NOMO-1 (cell line): ENCODE measurements at regions not wholly inside any gene's neighbourhood (a gene's known extent, or its start where the extent isn't known, plus 50 kb on each side); places are given as distances from the start of the nearest gene placed in this dataset.
A peak's percentile ranks its signal among the peaks of the same experiment; 100 is the strongest.

ENCODE experiments used
- DNase-seq, 2 experiments: peaks; one replicate each; lab custom pipeline; 2025; ENCODE audit not compliant: unreplicated experiment in 2 of 2; lab: John Stamatoyannopoulos, UW

DNA sequence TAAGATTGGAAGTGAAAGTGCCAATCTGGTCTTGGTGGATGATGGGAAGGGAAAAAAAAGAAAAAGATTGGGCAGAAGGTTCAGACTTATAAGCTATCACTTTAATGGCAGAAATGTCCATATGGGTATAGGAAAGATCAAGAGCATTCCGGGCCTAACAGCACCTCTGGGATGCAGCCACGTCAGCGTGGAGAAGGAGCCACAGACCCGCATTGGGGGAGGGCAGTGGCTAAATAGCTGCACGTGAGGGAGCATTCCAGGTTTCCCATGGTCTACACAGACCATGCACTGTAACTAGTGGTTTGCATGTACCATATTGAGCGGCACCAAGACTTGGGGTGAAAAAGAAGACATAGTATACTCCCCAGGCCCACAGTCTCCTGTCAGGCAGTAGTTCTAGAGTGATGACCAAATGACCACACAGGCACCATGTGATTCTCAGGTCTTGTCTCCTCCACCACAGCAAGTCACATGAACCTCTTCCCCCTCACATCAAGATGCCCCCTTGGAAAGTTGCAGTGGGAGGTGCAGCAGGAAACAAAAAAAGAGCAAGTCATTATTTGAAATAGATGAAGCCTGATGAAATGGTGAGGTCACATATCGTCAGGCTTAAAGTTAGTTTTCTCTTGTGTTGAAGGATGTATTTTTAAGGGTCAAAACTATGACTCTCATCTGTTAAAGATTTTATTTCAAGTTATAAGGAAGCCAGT, 94.4 kb upstream of the TNFAIP3 start:
- DNase-seq, result no peak

DNA sequence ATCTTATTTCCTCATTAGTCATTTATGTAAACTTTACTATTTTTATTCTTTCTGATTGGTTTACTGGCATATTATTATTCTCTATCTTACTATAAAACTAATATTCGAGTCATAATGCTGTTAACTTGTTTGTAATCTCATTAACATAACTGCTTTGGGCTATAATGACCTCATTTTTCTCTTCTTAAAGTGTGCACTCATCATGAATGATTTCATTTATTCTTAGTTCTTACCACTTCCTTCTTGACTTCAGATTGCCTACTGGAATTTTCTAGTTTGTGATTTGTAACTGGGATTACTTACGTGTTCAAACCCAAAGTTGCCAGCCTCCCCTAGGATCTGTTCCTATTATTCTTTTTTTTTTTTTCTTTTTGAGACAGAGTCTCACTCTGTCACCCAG, 91.8 kb upstream of the TNFAIP3 start:
- no peak for DNase-seq

DNA sequence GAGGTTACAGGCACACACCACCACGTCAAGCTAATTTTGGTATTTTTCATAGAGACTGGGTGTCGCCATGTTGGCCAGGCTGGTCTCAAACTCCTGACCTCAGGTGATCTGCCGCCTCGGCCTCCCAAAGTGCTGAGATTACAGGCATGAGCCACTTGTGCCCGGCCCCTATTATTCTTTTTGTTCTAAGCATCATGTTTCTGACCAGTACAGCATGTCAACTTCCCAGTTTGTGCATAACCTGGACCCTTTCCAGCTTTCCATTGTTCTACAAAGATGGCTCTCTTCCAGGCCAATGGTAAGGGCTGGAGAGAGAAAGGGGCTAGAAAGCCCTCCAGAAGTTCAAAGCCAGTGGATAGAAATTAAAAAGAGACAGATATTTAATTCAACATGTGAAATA, 91.3 kb upstream of the TNFAIP3 start:
- no peak for DNase-seq

DNA sequence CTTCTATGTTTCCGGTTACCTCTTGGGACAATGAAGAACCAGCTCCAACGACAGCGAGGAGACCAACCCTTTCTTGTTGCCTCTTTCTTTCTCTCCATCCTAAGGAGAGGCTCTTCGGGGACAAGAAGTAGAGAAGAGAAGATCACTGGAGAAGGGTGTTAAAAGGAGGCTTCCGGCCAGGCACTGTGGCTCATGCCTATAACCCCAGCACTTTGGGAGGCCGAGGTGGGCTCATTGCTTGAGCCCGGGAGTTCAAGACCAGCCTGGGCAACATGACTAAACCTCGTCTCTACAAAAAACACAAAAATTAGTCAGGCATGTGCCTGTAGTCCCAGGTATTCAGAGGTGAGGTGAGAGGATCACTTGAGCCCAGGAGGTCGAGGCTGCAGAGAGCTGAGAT, 90.8 kb upstream of the TNFAIP3 start:
- DNase-seq, result no peak

DNA sequence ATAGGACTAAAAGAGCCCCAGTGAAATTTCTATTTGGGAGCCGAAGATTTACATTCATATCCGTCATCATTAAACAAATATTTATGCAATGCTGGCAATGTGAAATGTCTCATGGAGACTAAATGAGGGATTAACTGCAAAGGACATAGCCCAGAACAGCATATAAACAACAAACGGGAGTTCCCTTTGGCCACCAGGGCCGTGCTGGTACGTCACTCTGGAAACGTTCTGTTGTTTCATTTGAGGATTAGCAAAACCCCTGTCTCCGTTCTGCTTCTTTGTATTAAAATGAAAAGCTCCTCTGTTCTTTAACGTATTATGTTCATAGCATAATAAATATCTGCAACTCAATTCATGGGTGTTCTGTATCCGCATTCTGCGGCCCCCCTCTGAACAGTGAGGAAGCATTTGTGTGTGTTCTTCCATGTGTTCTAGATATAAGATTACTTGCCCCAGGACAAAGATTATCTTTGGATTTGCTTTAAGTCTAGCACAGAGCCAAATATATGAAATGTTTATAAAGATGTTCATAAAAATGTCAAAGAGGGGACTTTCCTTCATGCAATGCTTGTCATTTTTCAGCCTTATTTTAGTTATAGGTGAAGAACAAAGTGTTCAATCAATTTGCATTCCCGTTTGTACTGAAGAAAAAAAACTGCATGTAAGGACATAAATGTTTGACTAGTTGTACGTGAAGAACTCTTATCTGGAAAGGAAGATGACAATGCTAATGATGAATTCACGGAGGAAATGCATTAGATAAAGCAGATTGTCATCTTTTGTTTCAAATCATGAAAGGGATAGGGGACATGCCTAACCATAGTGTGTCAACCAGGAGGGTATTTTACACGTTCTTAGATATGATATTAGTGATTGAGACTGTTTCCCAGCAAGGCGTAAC, 90.0 kb upstream of the TNFAIP3 start:
- no peak for DNase-seq

DNA sequence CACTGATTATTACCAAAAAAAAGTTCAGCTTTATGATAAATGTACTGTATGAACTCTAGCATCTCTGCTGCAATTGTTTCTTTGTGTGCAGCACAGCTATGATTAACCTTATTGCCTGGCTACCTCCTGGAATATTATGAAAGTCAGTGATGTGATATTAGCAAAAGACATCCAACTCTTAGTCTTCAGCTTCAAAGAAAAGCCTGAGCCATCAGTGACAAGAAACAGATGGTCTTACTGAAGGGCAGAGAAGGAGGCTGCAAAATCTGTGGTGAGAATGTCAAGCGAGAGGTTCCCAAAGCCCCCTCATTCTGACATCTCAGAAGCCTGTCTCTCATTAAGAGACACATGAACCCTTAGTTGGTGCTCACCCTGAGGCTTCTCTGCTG, 89.4 kb upstream of the TNFAIP3 start:
- DNase-seq, result no peak

DNA sequence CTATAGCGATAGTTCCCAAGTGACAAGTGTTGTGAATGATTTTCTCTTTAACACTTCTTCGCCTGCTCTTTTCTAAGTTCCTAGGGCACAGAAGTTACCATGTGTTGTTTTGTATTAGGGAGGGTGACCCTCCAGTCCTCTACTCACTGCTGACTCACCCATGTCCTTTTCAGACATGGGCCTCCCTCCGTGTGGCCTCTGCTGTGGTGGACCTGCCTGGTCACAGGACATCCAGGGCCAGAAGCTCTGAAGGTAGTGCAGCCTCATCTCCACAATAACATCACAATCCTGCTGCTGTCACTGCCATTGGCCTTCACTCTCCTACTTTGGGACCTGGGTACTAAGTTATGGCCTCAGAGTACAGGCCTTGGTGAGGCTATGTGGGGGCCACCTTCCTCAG, 87.1 kb upstream of the TNFAIP3 start:
- no peak for DNase-seq

DNA sequence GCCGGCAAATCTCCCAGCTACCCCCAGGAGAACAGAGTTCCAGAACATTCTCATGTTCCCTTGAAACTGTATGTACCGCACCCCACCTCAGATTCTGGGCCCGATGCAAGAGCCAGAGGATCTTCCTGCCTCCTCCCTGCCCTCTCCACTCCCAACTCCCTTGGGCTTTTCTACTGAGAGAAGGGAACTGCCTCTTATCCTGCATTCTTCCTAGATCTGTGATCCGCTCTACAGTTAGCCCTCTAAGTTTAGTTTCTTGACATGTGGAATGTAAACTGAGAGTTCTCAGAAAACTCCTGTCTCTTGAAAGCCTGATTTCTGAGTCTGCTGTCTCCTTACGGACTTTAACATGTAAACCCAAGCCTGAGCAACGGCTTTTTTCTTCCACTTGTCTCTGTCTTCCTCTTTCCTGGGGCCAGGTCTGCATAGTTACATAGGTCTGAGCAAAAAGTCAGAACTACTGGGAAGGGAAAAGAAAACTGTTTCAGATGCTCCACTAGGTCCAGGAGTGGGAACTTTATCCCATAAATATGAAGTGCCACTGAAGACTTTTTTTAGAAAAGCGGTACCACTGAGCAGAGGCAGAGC, 86.5 kb upstream of the TNFAIP3 start:
- DNase-seq, result peak; percentile 42 to 44

DNA sequence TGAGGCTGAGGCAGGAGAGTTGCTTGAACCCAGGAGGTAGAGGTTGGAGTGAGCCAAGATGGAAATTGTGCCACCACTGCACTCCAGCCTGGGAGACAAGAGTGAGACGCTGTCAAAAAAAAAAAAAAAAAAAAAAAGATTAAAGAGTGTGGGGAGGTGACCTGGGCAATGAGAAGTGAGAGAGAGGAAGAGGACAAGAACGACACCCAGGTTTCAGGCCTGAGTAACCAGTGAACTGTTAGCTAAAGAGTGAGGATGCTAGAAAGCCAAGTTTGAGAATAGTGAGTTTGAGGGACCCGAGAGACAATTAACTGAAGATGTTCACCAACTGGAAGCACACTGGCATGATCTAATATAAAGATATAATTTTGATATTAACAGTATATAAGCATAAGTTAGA, 85.4 kb upstream of the TNFAIP3 start:
- no peak for DNase-seq

DNA sequence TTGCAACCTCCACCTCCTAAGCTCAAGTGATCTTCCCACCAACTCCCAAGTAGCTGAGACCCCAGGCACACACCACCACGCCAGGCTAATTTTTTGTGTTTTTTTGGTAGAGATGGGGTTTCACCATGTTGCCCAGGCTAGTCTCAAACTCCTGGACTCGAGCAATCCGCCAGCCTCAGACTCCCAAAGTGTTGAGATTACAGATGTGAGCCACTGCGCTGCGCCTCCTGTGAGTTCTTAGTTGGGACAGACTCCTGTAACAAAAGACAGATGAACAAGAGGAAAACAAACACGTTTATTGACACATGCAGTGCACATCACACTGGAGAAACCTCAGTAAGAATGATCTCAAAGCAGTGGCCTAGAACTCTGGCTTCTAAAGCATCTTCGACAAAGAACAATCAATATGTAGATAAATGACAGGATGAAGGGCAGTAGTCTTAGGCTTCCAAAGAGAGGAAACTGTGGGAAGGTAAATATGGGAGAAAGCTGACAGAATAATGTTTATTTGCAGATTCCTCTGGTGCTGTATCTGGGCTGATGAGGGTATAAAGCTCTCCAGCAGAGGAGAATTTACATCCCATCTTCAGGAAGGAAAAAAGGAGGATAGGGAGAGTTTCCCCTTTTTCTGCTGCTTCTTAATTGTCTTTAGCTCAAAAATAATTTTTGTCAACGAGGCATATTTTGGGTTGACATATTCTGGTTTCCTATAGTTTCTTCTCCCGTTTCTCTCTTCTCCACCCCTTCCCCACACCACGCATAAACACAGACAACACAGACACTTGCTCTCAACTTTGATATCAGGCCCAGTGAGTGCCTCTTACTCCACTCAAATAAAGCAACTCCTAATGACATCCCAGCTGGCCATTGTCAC, 84.7 kb upstream of the TNFAIP3 start:
- no peak for DNase-seq

DNA sequence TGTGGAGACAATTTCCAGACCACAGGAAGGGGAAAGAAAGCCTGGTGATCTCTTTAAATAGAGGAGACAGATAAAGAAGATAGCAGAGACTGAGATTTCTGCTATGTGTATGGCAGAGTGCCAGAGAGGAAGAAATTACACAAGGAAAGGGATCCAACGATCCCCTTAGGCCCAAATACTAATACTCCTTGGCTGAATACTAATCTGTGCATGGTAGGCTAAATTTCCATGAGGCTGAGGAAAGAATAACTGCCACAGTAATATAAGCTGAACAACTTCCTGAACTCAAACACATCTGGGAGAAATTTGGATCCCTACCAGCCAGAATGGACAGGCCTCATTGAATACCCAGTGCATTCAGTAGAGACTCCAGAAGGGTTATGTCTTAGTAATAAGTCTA, 83.3 kb upstream of the TNFAIP3 start:
- no peak for DNase-seq

DNA sequence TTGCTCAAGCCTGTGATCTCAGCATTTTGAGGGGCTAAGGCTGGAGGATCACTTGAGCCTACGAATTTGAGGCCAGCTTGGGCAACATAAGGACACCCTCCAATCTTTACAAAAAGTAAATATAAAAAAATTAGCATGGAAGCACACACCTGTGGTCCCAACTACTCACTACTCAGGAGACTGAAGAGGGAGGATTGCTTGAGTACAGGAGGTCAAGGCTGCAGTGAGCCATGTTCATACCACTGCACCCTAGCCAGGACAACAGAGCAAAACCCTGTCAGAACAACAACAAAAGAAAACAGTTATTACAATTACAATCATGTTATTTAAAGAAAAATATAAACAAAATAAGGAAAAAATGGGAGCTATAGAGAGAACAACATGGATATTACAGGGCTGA, 82.5 kb upstream of the TNFAIP3 start:
- no peak for DNase-seq

DNA sequence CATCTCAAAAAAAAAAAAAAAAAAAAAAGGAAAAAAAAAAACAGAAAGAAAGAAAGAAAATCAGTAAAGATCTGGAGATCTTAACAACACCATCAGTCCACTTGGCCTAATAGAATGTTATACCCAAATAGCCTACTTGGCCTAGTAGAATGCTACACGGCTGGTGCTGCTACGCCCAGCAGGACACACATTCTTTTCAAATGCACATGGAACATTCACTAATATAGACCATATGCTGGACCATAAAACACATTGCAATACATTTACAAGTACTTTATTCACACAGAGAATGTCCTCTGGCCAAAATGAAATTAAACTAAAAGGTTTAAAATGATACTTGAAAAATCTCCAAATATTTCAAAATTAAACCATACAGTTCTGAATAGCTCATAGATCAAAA, 80.0 kb upstream of the TNFAIP3 start:
- no peak for DNase-seq

DNA sequence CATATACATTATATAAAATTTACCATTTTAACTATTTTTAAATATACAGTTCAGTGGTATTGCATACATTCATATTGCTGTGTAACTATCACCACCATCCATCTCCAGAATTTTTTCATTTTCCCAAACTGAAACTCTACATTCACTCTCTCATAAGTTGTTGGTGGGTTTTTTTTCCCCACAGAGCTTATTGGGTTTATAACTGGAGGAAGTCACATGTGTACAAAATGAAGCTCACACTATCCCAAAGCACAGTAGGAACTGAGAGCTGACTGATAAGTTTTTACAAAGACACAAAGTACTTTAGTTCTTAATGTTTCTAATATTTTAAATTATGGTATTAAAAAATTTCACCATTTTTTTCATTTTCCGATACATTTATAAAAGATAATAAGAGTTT, 78.8 kb upstream of the TNFAIP3 start:
- no peak for DNase-seq

DNA sequence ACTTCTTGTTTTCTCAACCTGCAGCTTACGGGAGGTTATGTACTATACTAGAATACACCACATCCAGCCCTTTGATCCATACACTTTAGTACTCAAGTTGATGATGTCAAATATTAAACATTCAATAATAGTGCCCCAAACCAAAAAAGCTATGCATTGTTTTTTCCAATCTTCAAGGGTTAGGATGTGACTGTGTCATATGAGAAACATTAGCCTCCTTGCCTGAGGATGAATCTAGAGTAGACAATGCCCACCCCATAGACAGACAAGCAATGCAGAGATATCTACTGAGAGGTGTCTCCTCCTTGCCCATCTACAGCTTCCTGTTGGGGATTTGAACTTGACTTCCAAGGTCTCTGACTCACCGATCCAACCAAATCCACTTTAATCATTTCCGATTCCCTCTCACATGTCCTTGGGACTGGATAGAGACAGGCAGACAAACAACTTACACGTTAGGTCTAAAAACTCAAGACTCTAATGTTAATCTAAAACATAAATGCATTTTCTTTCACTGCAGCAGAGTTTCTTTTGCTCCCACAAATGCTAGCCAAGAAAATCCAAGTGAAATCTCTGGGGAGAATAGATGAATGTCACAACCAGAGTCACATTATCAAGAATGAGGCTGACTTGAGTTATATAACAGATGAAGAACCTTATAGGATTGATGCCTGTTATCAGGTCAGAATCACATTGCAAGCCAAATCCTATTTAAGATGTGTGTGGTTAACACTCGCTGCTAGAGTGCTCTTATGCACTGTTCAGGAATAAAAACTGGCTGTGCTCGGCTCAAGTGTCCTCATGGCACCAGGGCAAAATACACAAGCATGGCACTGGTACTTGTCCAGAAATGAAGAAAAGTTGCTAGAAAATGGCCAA, 75.5 kb upstream of the TNFAIP3 start:
- DNase-seq, result no peak

DNA sequence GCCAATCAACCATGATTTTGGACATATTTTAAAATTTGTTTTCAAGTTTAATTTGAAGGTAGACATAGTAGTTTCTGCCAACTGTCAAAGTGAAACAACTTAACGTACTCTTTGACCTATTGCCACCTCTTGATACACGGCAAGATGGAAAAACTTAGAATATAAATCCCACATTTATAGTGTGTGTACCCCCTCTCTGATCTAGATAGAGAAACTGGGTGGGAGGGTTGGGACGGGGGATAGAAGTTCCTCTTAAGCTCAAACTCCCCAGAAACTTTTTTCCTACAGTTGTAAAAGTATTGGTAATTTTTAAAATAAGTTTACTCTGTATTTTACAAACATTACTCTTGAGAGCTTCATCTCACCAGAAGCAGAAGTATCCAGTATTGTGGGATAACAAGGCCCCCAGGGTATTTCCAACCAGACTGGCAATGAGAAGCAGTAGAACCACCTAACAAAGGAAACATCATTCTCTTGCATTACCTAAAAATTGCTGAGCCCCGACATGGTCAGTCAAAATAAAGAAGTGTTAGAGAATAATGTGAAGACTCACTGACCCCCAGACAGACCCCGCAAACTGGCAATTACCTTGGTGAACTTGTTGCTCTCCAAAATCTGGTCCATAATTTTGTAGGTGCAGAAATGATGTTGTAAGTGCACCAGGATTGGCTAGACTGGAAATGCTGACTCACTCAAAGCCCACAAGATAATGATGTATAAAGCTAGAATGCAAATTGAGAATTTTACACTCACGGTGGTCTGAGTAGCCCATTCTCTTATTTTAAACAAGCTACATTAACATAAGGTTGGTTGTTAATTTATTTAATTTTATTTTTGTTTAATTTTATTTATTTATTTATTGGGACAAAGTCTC, 74.7 kb upstream of the TNFAIP3 start:
- DNase-seq, result no peak

DNA sequence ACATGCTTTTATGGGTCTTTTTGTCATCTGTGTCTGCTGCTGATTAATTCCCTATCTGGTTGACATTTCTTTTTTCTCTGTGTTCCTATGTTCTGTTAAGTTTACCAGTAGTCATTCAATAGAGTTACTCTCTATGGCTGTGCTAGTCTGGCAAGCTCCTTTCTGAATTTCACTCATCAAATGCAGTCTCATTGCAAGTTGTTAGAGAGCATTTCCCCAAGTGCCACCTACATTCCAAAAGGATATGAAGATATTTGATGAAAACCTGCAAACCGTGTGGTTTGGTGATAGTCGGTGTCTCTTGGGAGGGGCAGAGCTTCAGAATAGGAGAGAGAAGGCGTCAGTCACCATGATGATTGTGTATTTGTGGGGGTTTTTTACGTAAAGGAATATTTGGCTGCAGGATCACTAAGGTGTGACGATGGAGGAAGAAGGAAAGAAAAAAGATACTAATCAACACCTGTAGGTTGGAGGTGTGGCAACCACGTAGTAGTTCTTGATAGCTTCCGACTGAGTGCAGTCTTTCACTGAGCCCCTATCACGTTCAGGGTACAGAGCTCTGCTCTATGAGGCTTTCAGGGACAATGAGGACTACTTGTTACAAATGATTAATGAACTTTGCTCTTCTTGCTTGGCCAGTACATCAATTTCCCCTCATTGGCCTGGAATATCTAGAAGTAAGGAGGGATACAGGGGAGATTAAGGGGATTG, 73.1 kb upstream of the TNFAIP3 start:
- no peak for DNase-seq

DNA sequence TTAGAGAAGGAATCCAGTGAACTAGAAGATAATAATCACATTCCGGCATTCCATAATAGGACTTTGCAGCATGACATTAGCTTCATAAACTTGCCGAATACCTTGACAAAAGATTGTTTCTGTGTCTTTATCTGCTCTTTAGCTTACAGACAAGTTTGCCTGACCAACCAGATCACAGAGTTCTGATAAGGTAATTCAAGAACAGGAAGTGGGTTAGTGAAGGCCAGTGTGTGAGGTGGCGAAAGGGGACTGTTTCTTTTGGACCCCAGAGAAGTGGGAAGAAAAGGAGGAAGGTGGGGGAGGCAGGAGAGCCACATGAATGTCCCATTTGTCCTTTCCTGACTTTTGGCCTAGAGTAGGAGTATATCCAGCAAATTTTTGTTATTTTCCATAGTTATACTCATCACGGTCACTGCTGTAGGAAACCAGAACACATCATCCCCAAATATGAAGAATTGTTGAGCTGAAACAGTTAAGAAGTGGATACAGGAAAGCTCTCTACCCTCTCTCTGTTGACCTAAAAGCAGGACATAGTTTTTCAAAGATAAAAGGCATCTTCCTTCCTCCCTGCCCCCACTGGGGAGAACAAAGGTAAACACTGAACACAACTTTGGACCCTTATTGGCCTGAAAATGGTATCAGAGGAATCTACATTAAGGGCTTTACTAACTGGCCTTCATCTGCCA, 72.4 kb upstream of the TNFAIP3 start:
- DNase-seq, result no peak
